A549 (cell line): ENCODE measurements at regions not wholly inside any gene's neighbourhood (a gene's known extent, or its start where the extent isn't known, plus 50 kb on each side); places are given as distances from the start of the nearest gene placed in this dataset.

Source experiments
- CTCF ChIP-seq: fragments of >200 bp; sonication (Bioruptor Twin); formaldehyde crosslinking; IDR thresholded peaks from 3 replicates; pipeline ENCODE4 v1.5.1; 2016
- RAD21 ChIP-seq, 2 experiments: fragments of >200 bp in 1 of 2; sonication (Bioruptor Twin) in 1 of 2; formaldehyde crosslinking in 1 of 2; IDR thresholded peaks in 1 of 2; conservative IDR thresholded peaks in 1 of 2; 2 replicates in 1 of 2; 3 replicates in 1 of 2; pipeline ENCODE4 v1.6.1; 2012 to 2018; ENCODE audit warnings: inconsistent platforms in 1 of 2
- TP53 ChIP-seq: fragments of 250-450 bp; sonication (Bioruptor Pico); IDR thresholded peaks from 2 replicates; pipeline ENCODE4 v1.5.0; 2021; ENCODE audit warnings: mild to moderate bottlenecking, moderate library complexity
- ZFP36 ChIP-seq: fragments of 450-650 bp; IDR thresholded peaks from 2 replicates; pipeline ENCODE4 v1.6.1; 2014; ENCODE audit warnings: borderline replicate concordance; ENCODE audit not compliant: partially characterized antibody

GRCh38 chr17:45640141-45640850 lies 143.8 kb upstream of the CRHR1 start:
- TF ChIP-seq RAD21 (conservative IDR thresholded peaks at IDR 0.05 in 1 of 2, IDR thresholded peaks at IDR 0.05 in 1 of 2): peak; percentile 97 to 99
- no peak for TF ChIP-seq ZFP36
- peak; percentile 99 for TF ChIP-seq CTCF
- TF ChIP-seq TP53 (CRISPR knock-in tag): no peak
